HG03196 (cell line): ENCODE measurements at regions not wholly inside any gene's neighbourhood (a gene's known extent, or its start where the extent isn't known, plus 50 kb on each side); places are given as distances from the start of the nearest gene placed in this dataset.

ENCODE experiments used
- ATAC-seq: cut with Tn5 transposase; IDR thresholded peaks from one replicate; pipeline ENCODE4 v1.9.1; 2021; ENCODE audit not compliant: unreplicated experiment

- ATAC-seq, result no peak
These were observed 322.7 kb upstream of the PFKP start for GRCh38 chr10:2744547-2745200.

- ATAC-seq, result no peak
These were observed 332.7 kb upstream of the PFKP start for GRCh38 chr10:2734603-2735002.

GRCh38 chr10:2733278-2733963 is 333.9 kb upstream of the PFKP start:
- ATAC-seq, result no peak

- no peak for ATAC-seq
These were observed 335.4 kb upstream of the PFKP start for GRCh38 chr10:2731940-2732339.

GRCh38 chr10:2729197-2729596 is 338.2 kb upstream of the PFKP start:
- ATAC-seq, result no peak

- ATAC-seq, result no peak
These were observed 339.3 kb upstream of the PFKP start for GRCh38 chr10:2728087-2728486.

- ATAC-seq, result no peak
These were observed 350.8 kb upstream of the PFKP start for GRCh38 chr10:2716596-2716995.

GRCh38 chr10:2714597-2714996 is 352.8 kb upstream of the PFKP start:
- ATAC-seq, result no peak

- no peak for ATAC-seq
These were observed 363.4 kb upstream of the PFKP start for GRCh38 chr10:2703953-2704352.

- no peak for ATAC-seq
These were observed 365.5 kb upstream of the PFKP start for GRCh38 chr10:2701802-2702201.

- no peak for ATAC-seq
These were observed 366.6 kb upstream of the PFKP start for GRCh38 chr10:2700626-2701305.

GRCh38 chr10:2688958-2689357 is 378.4 kb upstream of the PFKP start:
- no peak for ATAC-seq

GRCh38 chr10:2686691-2687090 is 380.7 kb upstream of the PFKP start:
- no peak for ATAC-seq

GRCh38 chr10:2682491-2682890 is 384.9 kb upstream of the PFKP start:
- no peak for ATAC-seq

- ATAC-seq, result no peak
These were observed 385.5 kb upstream of the PFKP start for GRCh38 chr10:2681891-2682290.

- ATAC-seq, result no peak
These were observed 386.5 kb upstream of the PFKP start for GRCh38 chr10:2680821-2681220.

- no peak for ATAC-seq
These were observed 387.7 kb upstream of the PFKP start for GRCh38 chr10:2679646-2680045.

GRCh38 chr10:2676455-2676854 is 390.9 kb upstream of the PFKP start:
- ATAC-seq, result no peak

GRCh38 chr10:2674451-2674850 is 392.9 kb upstream of the PFKP start:
- ATAC-seq, result no peak

- no peak for ATAC-seq
These were observed 396.5 kb upstream of the PFKP start for GRCh38 chr10:2670864-2671263.

GRCh38 chr10:2665772-2666171 is 401.6 kb upstream of the PFKP start:
- no peak for ATAC-seq

- no peak for ATAC-seq
These were observed 407.1 kb upstream of the PFKP start for GRCh38 chr10:2660276-2660675.
